ENCODE measurements at regions not wholly inside any gene's neighbourhood (a gene's known extent, or its start where the extent isn't known, plus 50 kb on each side); places are given as distances from the start of the nearest gene placed in this dataset.

DNA sequence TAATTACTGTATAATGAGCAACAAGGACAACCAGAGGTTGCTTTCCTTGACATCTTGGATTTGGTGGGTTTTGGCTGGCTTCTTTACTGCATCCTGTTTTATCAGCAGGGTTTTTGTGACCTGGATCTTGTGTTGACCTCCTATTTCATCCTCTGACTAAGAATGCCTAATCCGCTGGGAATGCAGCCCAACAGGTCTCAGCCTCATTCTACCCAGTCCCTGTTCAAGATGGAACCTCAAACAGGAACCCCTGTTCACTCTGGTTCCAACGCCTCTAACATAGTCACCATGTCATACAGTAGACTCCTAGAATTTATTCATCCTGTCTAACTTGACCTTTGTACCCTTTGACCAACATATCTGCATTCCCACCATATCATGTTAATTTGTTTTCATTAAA, 183.8 kb upstream of the SOX9 start:
- Mint-ChIP-seq H3K27me3 (no peaks in the 10 kb centered on the region), H3K27ac (no peak overlapping the region), H3K9me3 (no peaks in the 10 kb centered on the region), H3K4me1 (no peaks in the 10 kb centered on the region), H3K36me3 (no peaks in the 10 kb centered on the region), H3K4me3 (no peak overlapping the region)
- POLR2A ChIA-PET, result no interaction called here
- DNase-seq (no peak), ATAC-seq (ENCODE audit: low read depth) (no peak)

DNA sequence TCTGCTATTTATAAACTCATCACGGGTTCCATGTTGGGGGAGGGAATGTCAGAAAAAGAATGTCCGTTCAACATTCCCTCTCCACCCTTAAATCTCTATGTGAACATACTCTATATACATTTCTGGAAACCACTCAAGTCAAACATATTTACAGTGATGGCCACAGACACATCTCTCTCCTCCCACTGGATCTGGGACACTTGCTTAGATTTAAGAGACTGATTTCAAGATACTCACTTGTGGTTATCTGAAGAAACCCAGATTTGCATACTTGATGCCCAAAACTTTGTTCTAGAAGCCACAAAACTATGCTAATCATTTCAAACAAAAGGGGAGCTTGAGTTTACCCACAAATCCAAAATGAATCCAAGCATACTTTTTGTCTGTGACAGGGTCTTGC, 182.9 kb upstream of the SOX9 start:
- no peak for DNase-seq
- Mint-ChIP-seq H3K4me1 (no peaks in the 10 kb centered on the region), H3K9me3 (no peaks in the 10 kb centered on the region), H3K4me3 (no peak overlapping the region), H3K27me3 (no peaks in the 10 kb centered on the region), H3K27ac (no peak overlapping the region), H3K36me3 (no peaks in the 10 kb centered on the region)
- no peak for ATAC-seq (ENCODE audit: low read depth)
- POLR2A ChIA-PET, result no interaction called here

DNA sequence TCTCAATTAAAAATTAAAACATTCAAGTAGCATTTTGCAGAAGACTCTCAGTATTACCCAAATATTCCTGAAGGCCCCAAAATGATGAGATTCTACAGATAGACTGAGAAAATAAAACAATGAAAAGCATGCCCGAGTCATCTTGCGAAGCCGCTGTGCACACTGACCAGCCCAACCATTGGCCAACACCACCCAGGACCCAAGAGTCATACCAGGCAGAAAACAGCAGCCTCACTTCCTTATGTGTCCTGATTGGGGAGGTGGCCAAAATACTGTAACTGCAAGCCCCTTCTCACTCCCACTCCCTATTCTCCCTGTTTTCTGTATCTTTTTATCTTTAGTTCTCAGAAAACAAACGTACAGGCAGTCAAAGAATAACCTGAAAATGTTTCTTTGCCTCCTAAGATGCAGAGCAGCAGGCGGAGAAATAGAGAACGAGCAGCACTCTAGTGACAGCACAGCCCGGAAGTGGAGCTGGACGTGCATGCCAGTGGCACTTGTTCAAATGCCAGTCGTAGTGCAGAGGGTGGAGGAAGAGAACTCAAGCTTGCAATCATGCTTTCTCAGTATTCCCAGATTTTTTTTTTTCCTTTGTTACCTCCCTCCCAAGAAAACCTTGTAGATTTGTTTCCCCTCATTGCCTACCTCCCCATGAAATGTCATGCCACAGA, 182.3 kb upstream of the SOX9 start:
- POLR2A ChIA-PET, result no interaction called here
- H3K9me3 Mint-ChIP-seq, result no peaks in the 10 kb centered on the region

DNA sequence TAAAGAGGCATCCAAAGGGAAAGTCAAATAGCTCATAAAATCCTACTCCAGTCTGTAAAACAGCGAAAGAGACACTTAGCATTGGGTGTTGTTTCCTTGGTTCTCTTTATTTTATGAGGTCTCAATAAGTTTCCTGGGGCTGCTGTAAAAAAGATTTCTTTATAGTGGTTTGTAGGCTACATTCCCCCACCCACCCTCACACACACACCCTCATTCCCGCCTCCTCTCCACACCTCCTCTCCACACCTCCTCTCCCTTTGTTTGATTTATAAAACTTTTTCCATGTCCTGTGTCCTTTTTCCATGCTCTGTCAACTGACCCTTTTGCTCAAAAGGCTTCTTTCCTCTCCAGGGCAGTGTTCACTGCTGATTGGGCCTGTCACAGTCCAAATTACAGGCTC, 178.9 kb upstream of the SOX9 start:
- H3K4me1 Mint-ChIP-seq, result no peaks in the 10 kb centered on the region
- no peak for ATAC-seq (ENCODE audit: low read depth)

More for the DNA sequence above, 182.3 kb upstream of the SOX9 start:
- DNase-seq (no peak), ATAC-seq (ENCODE audit: low read depth) (no peak)
- H3K4me3 Mint-ChIP-seq, result no peak overlapping the region
- no peaks in the 10 kb centered on the region for H3K4me1 Mint-ChIP-seq
- H3K27me3 Mint-ChIP-seq, result no peaks in the 10 kb centered on the region
- H3K36me3 Mint-ChIP-seq, result no peaks in the 10 kb centered on the region
- no peak overlapping the region for H3K27ac Mint-ChIP-seq

DNA sequence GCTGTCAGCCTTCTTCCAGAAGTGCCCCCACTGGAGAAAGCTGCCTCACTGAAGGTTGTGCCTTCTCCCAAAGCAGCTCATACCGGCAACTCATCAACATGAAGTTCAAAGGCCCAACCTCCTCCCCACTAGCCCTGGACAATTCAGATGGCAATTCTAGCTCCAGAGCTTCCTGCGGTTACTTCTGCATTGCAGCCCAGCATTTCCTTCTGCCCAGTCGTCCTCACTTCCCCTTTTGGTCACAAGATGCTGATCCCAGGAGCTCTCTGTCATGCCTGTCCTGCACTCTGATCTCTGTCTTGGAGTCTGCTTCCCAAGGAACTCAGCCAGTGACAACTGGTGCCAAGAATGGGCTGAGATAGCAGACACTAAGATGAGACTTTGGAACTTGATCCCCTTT, 178.2 kb upstream of the SOX9 start:
- no peak for ATAC-seq (ENCODE audit: low read depth)
- Mint-ChIP-seq H3K9me3 (peaks cover 5% of the 10 kb centered on the region), H3K27me3 (no peaks in the 10 kb centered on the region), H3K27ac (no peak overlapping the region), H3K36me3 (no peaks in the 10 kb centered on the region), H3K4me1 (no peaks in the 10 kb centered on the region), H3K4me3 (no peak overlapping the region)
- POLR2A ChIA-PET, result no interaction called here
- DNase-seq, result no peak

More for the DNA sequence above, 178.9 kb upstream of the SOX9 start:
- Mint-ChIP-seq H3K27me3 (no peaks in the 10 kb centered on the region), H3K36me3 (no peaks in the 10 kb centered on the region), H3K4me3 (no peak overlapping the region), H3K27ac (no peak overlapping the region), H3K9me3 (peaks cover 2% of the 10 kb centered on the region)
- POLR2A ChIA-PET, result no interaction called here
- no peak for DNase-seq

DNA sequence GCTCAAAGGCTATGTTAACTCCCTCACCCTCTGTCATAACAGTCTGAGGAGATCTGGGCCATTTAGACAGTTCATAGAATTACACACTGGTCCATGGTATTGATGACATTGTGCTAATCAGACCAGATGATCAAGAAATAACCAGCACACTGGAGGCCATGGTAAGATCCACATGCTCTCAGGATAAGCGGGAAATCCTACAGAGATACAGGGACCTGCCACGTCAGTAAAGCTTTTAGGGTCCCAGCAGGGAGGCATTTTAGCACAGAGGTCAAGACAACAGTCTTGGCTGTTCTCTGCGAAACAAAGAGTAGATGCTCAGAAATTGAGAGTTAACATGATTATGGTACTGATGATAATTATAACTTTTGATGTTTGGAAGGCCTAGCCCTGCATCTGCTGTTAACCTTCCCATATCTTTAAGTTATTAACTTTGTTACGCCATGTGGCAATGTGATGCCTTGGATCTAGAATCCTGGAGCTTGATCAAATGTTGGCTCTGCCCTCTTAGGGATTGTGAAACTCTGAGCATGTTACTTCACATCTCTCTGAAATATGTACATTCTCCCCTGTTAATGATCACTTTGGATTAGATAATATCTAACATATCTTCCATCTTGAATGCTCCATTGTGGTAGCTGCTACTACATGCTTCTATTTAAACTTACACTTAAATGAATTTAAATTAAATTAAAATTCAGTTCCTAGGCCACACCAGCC, 172.0 kb upstream of the SOX9 start:
- no peak overlapping the region for H3K4me3 Mint-ChIP-seq
- H3K4me1 Mint-ChIP-seq, result no peaks in the 10 kb centered on the region
- POLR2A ChIA-PET, result no interaction called here
- no peak overlapping the region for H3K27ac Mint-ChIP-seq
- H3K27me3 Mint-ChIP-seq, result no peaks in the 10 kb centered on the region
- H3K36me3 Mint-ChIP-seq, result no peaks in the 10 kb centered on the region
- DNase-seq (no peak), ATAC-seq (ENCODE audit: low read depth) (no peak)
- H3K9me3 Mint-ChIP-seq, result peaks cover 9% of the 10 kb centered on the region

DNA sequence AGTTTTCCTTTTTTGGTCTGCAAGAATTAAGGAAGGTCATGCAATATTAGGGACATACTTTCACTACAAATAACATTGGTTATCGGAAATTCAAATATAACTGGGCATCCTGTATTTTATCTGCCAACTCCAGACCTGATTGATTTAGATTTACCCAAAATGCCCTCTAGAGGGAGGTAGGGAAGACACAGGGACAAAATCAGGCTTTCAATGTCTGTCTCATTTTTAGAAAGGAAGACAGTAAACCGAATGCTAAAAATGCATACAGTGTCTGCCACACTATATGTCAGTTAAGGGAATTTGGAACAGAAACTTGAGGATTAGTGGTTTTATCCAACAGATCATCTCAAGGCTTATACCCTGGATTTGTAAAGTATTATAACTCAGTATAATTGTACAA, 161.7 kb upstream of the SOX9 start:
- ATAC-seq (ENCODE audit: low read depth) (no peak), DNase-seq (no peak)
- H3K27ac Mint-ChIP-seq, result no peak overlapping the region
- H3K4me1 Mint-ChIP-seq, result no peaks in the 10 kb centered on the region
- POLR2A ChIA-PET, result no interaction called here
- peaks cover 6% of the 10 kb centered on the region for H3K9me3 Mint-ChIP-seq
- H3K36me3 Mint-ChIP-seq, result no peaks in the 10 kb centered on the region
- H3K27me3 Mint-ChIP-seq, result no peaks in the 10 kb centered on the region
- no peak overlapping the region for H3K4me3 Mint-ChIP-seq

DNA sequence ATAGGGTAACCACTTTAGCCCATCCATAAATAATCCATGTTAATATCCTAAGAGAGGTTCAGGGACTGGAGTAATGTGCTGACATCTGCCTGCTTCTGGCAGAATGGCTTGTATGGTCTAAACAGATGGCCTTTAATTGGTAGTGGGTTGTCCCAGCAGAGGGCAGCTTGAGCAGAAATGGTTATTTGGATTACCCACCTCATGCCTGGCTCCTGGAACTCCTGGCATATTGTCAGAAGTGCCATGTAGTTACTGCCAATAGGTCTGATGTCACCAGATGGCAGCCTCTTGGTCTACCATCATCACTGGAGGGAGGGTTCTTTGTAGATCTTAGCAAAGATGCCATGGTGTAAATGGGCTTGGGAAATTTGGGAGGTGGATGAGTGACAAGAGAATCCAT, 157.5 kb upstream of the SOX9 start:
- no peak for ATAC-seq (ENCODE audit: low read depth)
- Mint-ChIP-seq H3K27ac (no peak overlapping the region), H3K4me3 (no peak overlapping the region), H3K9me3 (peaks cover 3% of the 10 kb centered on the region), H3K4me1 (no peaks in the 10 kb centered on the region), H3K27me3 (no peaks in the 10 kb centered on the region), H3K36me3 (no peaks in the 10 kb centered on the region)
- DNase-seq, result no peak
- POLR2A ChIA-PET, result no interaction called here

DNA sequence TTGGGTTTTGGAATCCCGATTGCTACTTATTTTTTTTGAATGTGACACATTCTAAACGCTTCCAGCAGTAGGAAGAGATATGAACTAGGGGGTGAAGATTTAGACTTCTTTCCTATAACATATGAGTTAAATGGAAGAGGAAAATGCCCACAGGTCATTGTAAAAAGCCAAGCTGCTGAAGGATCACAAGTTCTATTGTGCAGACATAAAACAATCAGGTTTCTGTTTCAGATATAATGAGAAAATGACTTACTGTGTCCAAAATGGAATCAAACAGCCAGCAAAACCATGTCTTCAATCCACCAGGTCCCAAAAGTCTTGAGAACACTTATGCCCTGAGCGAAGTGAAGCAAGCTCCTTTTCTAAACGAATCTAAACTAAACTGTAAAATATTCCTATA, 157.0 kb upstream of the SOX9 start:
- ATAC-seq (ENCODE audit: low read depth) (no peak), DNase-seq (no peak)
- Mint-ChIP-seq H3K4me3 (no peak overlapping the region), H3K4me1 (no peaks in the 10 kb centered on the region), H3K36me3 (no peaks in the 10 kb centered on the region), H3K27ac (no peak overlapping the region), H3K27me3 (no peaks in the 10 kb centered on the region), H3K9me3 (peaks cover 3% of the 10 kb centered on the region)
- POLR2A ChIA-PET, result no interaction called here

DNA sequence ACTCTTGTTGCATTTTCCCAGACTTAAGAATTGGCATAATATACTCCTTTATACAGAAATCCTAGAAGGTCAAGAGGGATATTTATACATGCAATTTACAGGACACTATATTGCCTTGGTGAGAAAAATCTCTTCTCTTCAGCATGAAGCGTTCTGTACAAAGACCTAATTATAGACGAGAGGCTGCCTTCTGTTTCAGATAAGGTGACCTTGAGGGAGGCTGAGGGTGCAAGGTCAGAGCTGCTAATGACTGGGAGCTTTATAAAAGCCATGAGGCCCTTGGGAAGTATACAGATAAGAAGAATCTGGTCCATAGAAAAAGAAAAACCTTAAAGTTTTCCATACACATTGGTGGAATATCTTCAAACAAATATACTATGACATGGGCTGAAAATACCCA, 156.3 kb upstream of the SOX9 start:
- H3K4me1 Mint-ChIP-seq, result no peaks in the 10 kb centered on the region
- POLR2A ChIA-PET, result no interaction called here
- H3K36me3 Mint-ChIP-seq, result no peaks in the 10 kb centered on the region
- H3K9me3 Mint-ChIP-seq, result peaks cover 3% of the 10 kb centered on the region
- no peak overlapping the region for H3K27ac Mint-ChIP-seq
- ATAC-seq (ENCODE audit: low read depth) (no peak), DNase-seq (no peak)
- no peaks in the 10 kb centered on the region for H3K27me3 Mint-ChIP-seq
- no peak overlapping the region for H3K4me3 Mint-ChIP-seq

DNA sequence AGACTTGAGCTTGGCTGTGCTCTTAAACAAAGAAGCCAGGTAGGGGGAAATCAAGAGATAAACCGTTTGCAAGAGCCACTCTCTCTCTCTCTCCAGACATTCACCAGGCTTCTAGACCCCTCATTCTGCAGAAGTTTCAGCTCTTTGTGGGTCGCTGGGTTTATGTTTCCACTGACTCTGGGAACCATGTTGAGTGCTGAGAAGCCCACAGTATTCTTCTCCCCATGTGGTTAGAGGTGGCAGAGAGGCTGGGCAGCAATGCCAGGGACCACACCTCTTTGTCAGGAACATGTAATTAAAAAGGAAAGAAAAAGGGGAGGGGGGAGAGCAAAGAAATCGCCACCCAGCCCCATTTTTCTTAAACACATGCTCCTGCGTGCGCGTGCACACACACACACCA, 154.8 kb upstream of the SOX9 start:
- POLR2A ChIA-PET, result no interaction called here
- Mint-ChIP-seq H3K4me1 (no peaks in the 10 kb centered on the region), H3K27ac (no peak overlapping the region), H3K36me3 (no peaks in the 10 kb centered on the region), H3K27me3 (no peaks in the 10 kb centered on the region), H3K4me3 (no peak overlapping the region), H3K9me3 (peaks cover 2% of the 10 kb centered on the region)
- ATAC-seq (ENCODE audit: low read depth) (no peak), DNase-seq (no peak)

DNA sequence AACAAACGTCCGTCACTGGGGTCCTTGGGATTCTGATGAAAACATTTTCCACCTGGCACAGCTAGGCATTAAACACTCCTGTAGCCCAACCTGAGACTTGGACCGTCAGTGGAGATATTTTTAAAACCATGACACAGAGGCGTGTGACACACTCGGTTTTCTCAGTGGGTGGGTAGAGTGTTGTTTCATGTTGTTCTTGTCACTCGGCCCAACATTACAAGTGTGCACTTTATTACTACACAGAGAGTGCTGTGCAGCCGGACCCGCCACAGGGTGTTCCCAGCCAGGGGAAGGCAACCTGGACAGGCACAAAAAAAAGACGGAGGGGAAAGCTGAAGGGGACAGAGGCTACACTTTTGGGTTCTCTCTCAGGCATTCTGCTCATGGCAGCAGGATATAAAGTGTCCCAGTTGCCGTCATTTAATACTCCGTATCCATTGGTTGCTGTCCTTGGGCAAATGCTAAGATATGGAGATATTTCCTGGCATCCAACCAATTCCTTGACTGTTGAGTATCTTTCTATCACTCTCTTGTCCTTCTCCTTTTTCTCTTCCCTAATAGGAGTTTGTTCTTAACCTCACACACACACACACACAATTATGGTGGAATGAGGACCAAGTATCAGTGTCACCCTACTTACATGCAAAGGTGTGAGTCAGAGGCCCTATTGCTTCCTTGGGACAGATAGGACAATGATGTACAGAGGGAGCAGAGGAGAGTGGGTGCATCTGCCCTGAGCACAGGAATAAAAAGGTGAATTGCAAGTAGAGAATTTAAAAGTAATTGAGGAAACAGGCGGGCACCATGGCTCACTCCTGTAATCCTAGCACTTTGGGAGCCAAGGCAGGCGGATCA, 154.1 kb upstream of the SOX9 start:
- no peaks in the 10 kb centered on the region for H3K27me3 Mint-ChIP-seq
- no peak overlapping the region for H3K4me3 Mint-ChIP-seq
- H3K4me1 Mint-ChIP-seq, result no peaks in the 10 kb centered on the region
- H3K36me3 Mint-ChIP-seq, result no peaks in the 10 kb centered on the region
- DNase-seq (no peak), ATAC-seq (ENCODE audit: low read depth) (no peak)
- POLR2A ChIA-PET, result no interaction called here
- peaks cover 2% of the 10 kb centered on the region for H3K9me3 Mint-ChIP-seq
- H3K27ac Mint-ChIP-seq, result no peak overlapping the region

DNA sequence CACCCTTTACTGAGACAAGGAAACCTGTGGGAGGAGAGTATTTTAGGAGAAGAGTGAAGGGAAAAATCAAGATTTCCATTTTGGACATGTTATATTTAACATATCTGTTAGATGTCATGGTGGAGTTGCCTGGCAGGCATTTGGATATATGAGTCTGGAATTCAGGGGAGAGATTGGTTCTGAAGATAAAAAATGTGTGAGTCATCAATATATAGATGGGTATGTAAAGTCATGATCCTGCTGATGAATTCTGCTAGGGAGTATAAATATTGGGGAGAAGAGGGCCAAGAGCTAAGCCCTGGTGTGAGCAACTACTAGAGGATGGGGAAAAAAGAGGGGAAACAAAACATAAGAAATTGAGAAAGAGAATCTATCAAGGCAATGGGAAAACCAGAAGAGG, 151.3 kb upstream of the SOX9 start:
- Mint-ChIP-seq H3K4me3 (no peak overlapping the region), H3K4me1 (no peaks in the 10 kb centered on the region)
- POLR2A ChIA-PET, result no interaction called here

DNA sequence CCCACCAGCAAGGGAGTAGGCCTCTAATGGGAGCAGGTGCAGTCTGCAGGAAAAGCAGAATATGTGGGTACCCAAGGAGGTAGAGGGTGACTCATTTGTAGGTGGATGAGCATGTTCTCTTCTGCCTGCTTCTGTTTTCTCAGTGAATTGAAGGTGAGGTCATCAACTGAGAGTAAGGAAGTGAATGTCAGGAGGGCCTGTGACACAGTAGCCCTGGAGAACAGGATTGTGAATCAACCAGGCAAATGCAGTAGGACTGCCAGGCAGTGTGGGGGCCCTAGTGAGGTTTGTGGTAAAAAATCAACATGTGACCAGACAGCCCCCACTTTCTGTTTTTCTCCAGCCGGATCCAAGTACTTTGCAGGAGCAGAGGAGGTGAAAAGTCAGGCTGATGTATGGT, 150.5 kb upstream of the SOX9 start:
- H3K4me1 Mint-ChIP-seq, result no peaks in the 10 kb centered on the region
- POLR2A ChIA-PET, result no interaction called here

More for the DNA sequence above, 151.3 kb upstream of the SOX9 start:
- Mint-ChIP-seq H3K36me3 (no peaks in the 10 kb centered on the region), H3K27me3 (no peaks in the 10 kb centered on the region), H3K9me3 (no peaks in the 10 kb centered on the region), H3K27ac (no peak overlapping the region)
- ATAC-seq (ENCODE audit: low read depth) (no peak), DNase-seq (no peak)

More for the DNA sequence above, 150.5 kb upstream of the SOX9 start:
- Mint-ChIP-seq H3K9me3 (no peaks in the 10 kb centered on the region), H3K36me3 (no peaks in the 10 kb centered on the region), H3K4me3 (no peak overlapping the region), H3K27ac (no peak overlapping the region), H3K27me3 (no peaks in the 10 kb centered on the region)
- no peak for ATAC-seq (ENCODE audit: low read depth)
- DNase-seq, result no peak
